WERI-Rb-1 (cell line): ENCODE measurements at regions not wholly inside any gene's neighbourhood (a gene's known extent, or its start where the extent isn't known, plus 50 kb on each side); places are given as distances from the start of the nearest gene placed in this dataset.

Experiments
- DNase-seq: peaks from one replicate; pipeline ENCODE4 v3.0.0-alpha.2; 2020
- H3K27ac ChIP-seq: fragments of 250-450 bp; sonication (Bioruptor Pico); 2 replicates; pipeline ENCODE4 v1.5.1; 2020; ENCODE audit warnings: mild to moderate bottlenecking, moderate library complexity
- H3K27me3 ChIP-seq: fragments of 250-450 bp; sonication (Bioruptor Pico); 2 replicates; pipeline ENCODE4 v1.5.1; 2021; ENCODE audit warnings: mild to moderate bottlenecking, low read depth, moderate library complexity; ENCODE audit not compliant: insufficient read depth, severe bottlenecking
- H3K36me3 ChIP-seq: fragments of 250-450 bp; sonication (Bioruptor Pico); 2 replicates; pipeline ENCODE4 v1.5.1; 2020; ENCODE audit warnings: mild to moderate bottlenecking, moderate library complexity
- H3K4me3 ChIP-seq: 2 replicates; pipeline ENCODE4 v1.5.1; 2011; ENCODE audit warnings: low read depth, mild to moderate bottlenecking, control low read depth, low read length
- H3K9me3 ChIP-seq: fragments of 250-450 bp; sonication (Bioruptor Pico); 2 replicates; pipeline ENCODE4 v1.5.1; 2021; ENCODE audit warnings: mild to moderate bottlenecking, moderate library complexity; ENCODE audit not compliant: severe bottlenecking
- CTCF ChIP-seq: IDR thresholded peaks from 2 replicates; pipeline ENCODE4 v1.5.1; 2011; ENCODE audit warnings: low read depth, mild to moderate bottlenecking, control low read depth, inconsistent platforms, low read length

GRCh38 chr10:131722525-131723264, 178.1 kb upstream of the PPP2R2D start:
- Histone ChIP-seq H3K36me3 (no peaks in the 10 kb centered on the region), H3K9me3 (no peaks in the 10 kb centered on the region)

GRCh38 chr10:131723297-131724168, 177.3 kb upstream of the PPP2R2D start:
- TF ChIP-seq CTCF: no peak
- Histone ChIP-seq H3K4me3 (no peak overlapping the region), H3K36me3 (no peaks in the 10 kb centered on the region), H3K9me3 (no peaks in the 10 kb centered on the region), H3K27me3 (no peaks in the 10 kb centered on the region), H3K27ac (no peak overlapping the region)
- DNase-seq: no peak

More at GRCh38 chr10:131722525-131723264, 178.1 kb upstream of the PPP2R2D start:
- no peaks in the 10 kb centered on the region for H3K27me3 ChIP-seq
- H3K4me3 ChIP-seq: no peak overlapping the region
- no peak overlapping the region for H3K27ac ChIP-seq
- no peak for TF ChIP-seq CTCF
- DNase-seq: no peak

- no peak overlapping the region for H3K4me3 ChIP-seq
- H3K36me3 ChIP-seq: no peaks in the 10 kb centered on the region
- no peak for TF ChIP-seq CTCF
- H3K27ac ChIP-seq: no peak overlapping the region
- no peak for DNase-seq
- no peaks in the 10 kb centered on the region for H3K27me3 ChIP-seq
- H3K9me3 ChIP-seq: no peaks in the 10 kb centered on the region
These were observed 176.7 kb upstream of the PPP2R2D start for GRCh38 chr10:131724169-131724545.

- H3K9me3 ChIP-seq: no peaks in the 10 kb centered on the region
- H3K36me3 ChIP-seq: no peaks in the 10 kb centered on the region
- H3K27ac ChIP-seq: no peak overlapping the region
- no peak overlapping the region for H3K4me3 ChIP-seq
- TF ChIP-seq CTCF: no peak
- DNase-seq: no peak
- H3K27me3 ChIP-seq: no peaks in the 10 kb centered on the region
These were observed 175.8 kb upstream of the PPP2R2D start for GRCh38 chr10:131724891-131725580.

- no peak overlapping the region for H3K27ac ChIP-seq
- no peaks in the 10 kb centered on the region for H3K9me3 ChIP-seq
- no peak for TF ChIP-seq CTCF
- no peaks in the 10 kb centered on the region for H3K36me3 ChIP-seq
- DNase-seq: no peak
- H3K27me3 ChIP-seq: no peaks in the 10 kb centered on the region
- H3K4me3 ChIP-seq: no peak overlapping the region
These were observed 175.2 kb upstream of the PPP2R2D start for GRCh38 chr10:131725581-131726069.
